ENCODE measurements at regions not wholly inside any gene's neighbourhood (a gene's known extent, or its start where the extent isn't known, plus 50 kb on each side); places are given as distances from the start of the nearest gene placed in this dataset.
"Not testable (repeated sequence)": the region's sequence is repeated elsewhere in the genome, so short reads cannot be mapped to it uniquely, and the experiment has no call there.

- TF ChIP-seq, protein P1, sequence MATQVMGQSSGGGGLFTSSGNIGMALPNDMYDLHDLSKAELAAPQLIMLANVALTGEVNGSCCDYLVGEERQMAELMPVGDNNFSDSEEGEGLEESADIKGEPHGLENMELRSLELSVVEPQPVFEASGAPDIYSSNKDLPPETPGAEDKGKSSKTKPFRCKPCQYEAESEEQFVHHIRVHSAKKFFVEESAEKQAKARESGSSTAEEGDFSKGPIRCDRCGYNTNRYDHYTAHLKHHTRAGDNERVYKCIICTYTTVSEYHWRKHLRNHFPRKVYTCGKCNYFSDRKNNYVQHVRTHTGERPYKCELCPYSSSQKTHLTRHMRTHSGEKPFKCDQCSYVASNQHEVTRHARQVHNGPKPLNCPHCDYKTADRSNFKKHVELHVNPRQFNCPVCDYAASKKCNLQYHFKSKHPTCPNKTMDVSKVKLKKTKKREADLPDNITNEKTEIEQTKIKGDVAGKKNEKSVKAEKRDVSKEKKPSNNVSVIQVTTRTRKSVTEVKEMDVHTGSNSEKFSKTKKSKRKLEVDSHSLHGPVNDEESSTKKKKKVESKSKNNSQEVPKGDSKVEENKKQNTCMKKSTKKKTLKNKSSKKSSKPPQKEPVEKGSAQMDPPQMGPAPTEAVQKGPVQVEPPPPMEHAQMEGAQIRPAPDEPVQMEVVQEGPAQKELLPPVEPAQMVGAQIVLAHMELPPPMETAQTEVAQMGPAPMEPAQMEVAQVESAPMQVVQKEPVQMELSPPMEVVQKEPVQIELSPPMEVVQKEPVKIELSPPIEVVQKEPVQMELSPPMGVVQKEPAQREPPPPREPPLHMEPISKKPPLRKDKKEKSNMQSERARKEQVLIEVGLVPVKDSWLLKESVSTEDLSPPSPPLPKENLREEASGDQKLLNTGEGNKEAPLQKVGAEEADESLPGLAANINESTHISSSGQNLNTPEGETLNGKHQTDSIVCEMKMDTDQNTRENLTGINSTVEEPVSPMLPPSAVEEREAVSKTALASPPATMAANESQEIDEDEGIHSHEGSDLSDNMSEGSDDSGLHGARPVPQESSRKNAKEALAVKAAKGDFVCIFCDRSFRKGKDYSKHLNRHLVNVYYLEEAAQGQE (IDR thresholded peaks at IDR 0.05; ENCODE audit: low read depth): no peak
- TF ChIP-seq POLR2A (IDR thresholded peaks at IDR 0.05; ENCODE audit: borderline replicate concordance, extremely low read depth, insufficient read depth, insufficient read length): no peak
These were observed 204.6 kb downstream of the COX18 start (continued) for GRCh38 chr4:72864898-72865297.

DNA sequence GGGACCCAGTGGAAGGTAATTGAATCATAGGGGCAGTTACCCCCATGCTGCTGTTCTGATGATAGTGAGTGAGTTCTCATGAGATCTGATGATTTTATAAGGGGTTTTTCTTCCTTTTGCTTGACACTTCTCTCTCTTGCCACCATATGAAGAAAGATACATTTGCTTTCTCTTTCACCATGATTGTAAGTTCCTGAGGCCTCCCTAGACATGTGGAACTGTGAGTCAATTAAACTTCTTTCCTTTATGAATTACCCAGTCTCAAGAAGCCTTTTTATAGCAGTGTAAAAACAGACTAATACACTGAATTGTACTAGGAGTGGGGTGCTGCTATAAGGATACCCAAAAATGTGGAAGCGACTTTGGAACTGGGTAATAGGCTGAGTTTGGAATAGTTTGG lies 205.2 kb downstream of the COX18 start:
- H2AFZ ChIP-seq (ENCODE audit: low read depth, low read length, poor library complexity, severe bottlenecking); POLR2A ChIA-PET; intact Hi-C loops (cut with micrococcal nuclease); H3K9me2 ChIP-seq (ENCODE audit: insufficient read depth); H3K79me2 ChIP-seq (ENCODE audit: insufficient read depth, low read length); H3K27me3 ChIP-seq (ENCODE audit: insufficient read depth, low read length); H3K4me1 ChIP-seq (ENCODE audit: control insufficient read depth in 1 of 2, insufficient read depth in 2 of 2, low read length in 2 of 2); RAD21 ChIA-PET (ENCODE audit: low non-redundant PET in 1 of 2, low total read pairs in 2 of 2, uncharacterized antibody in 2 of 2, unreplicated experiment in 2 of 2); H3K36me3 ChIP-seq (ENCODE audit: control insufficient read depth in 1 of 2, insufficient read depth in 2 of 2, low read length in 2 of 2); H3K4me2 ChIP-seq (ENCODE audit: low read length); ATAC-seq; H4K20me1 ChIP-seq (ENCODE audit: insufficient read depth); BruUV-seq (replicated peaks); H3K9me3 ChIP-seq (ENCODE audit: control insufficient read depth in 1 of 2, insufficient read depth in 1 of 2, low read depth in 1 of 2, low read length in 2 of 2); CTCF ChIA-PET; H3K4me3 ChIP-seq (replicated peaks in 1 of 2; ENCODE audit: low read depth in 1 of 2, low read length in 2 of 2); H3K9ac ChIP-seq (ENCODE audit: low read length); H3K27ac ChIP-seq (ENCODE audit: low read depth, low read length); DNase-seq (ENCODE audit: low read depth, low spot score): not testable (repeated sequence)

DNA sequence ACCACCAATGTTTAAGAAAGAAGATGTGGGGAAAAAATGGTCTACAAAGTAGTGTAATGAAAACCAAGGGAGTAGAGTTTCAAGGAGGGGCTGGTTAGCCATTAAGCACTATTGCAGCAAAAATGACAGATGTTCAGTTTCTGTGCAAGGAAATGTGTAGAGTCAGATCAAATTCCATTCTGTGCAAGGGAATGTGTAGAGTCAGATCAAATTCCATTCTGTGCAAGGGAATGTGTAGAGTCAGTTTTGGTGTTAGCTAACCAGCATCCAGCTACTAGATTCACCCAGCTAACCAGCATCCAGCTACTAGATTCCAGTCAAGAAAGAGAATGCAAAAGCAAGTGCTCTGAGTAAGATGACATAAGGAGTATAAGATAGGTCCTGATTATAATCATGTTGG lies 208.8 kb downstream of the COX18 start:
- RAD21 ChIA-PET (ENCODE audit: low non-redundant PET in 1 of 2, low total read pairs in 2 of 2, uncharacterized antibody in 2 of 2, unreplicated experiment in 2 of 2): no interaction called here
- H3K27me3 ChIP-seq (ENCODE audit: insufficient read depth, low read length): peaks cover 5% of the 10 kb centered on the region; the same call in 1 of the 2 replicates
- BruUV-seq (replicated peaks): no TSS peak
- H3K9ac ChIP-seq (ENCODE audit: low read length): no peak overlapping the region
- no peak overlapping the region for H3K4me3 ChIP-seq (replicated peaks in 1 of 2; ENCODE audit: low read depth in 1 of 2, low read length in 2 of 2)
- TF ChIP-seq TCF7L2 (IDR thresholded peaks at IDR 0.05; ENCODE audit: borderline replicate concordance, extremely low read depth, insufficient read depth, insufficient read length) (no peak), ELF1 (IDR thresholded peaks at IDR 0.05; ENCODE audit: borderline replicate concordance, low read depth) (no peak), EZH2phosphoT487 (IDR thresholded peaks at IDR 0.05; ENCODE audit: borderline replicate concordance) (no peak)
- no peak overlapping the region for H3K27ac ChIP-seq (ENCODE audit: low read depth, low read length)
- CTCF ChIA-PET: no interaction called here
- DNase-seq (ENCODE audit: low read depth, low spot score) (no peak), ATAC-seq (no peak)
- H2AFZ ChIP-seq (ENCODE audit: low read depth, low read length, poor library complexity, severe bottlenecking): no peak overlapping the region
- POLR2A ChIA-PET: no interaction called here
- intact Hi-C loops (cut with micrococcal nuclease): no loop called here
- H3K79me2 ChIP-seq (ENCODE audit: insufficient read depth, low read length): no peaks in the 10 kb centered on the region
- no peaks in the 10 kb centered on the region for H3K9me3 ChIP-seq (ENCODE audit: control insufficient read depth in 1 of 2, insufficient read depth in 1 of 2, low read depth in 1 of 2, low read length in 2 of 2)
- H4K20me1 ChIP-seq (ENCODE audit: insufficient read depth): no peaks in the 10 kb centered on the region
- no peaks in the 10 kb centered on the region for H3K9me2 ChIP-seq (ENCODE audit: insufficient read depth)
- no peaks in the 10 kb centered on the region for H3K4me1 ChIP-seq (ENCODE audit: control insufficient read depth in 1 of 2, insufficient read depth in 2 of 2, low read length in 2 of 2)
- no peaks in the 10 kb centered on the region for H3K36me3 ChIP-seq (ENCODE audit: control insufficient read depth in 1 of 2, insufficient read depth in 2 of 2, low read length in 2 of 2)
- no peak overlapping the region for H3K4me2 ChIP-seq (ENCODE audit: low read length)

Data from HCT116 (cell line).